Stomach smooth muscle (tissue), 2 donors: ENCODE measurements at regions not wholly inside any gene's neighbourhood (a gene's known extent, or its start where the extent isn't known, plus 50 kb on each side); places are given as distances from the start of the nearest gene placed in this dataset.

Source experiments
- H3K27ac ChIP-seq: one replicate; pipeline ENCODE4 v1.7.0; 2013; ENCODE audit warnings: mild to moderate bottlenecking, low read length, inconsistent platforms
- H3K27me3 ChIP-seq, 2 donors: one replicate each; pipeline ENCODE4 v1.7.0; 2013; ENCODE audit warnings: low read length in 2 of 2; ENCODE audit not compliant: insufficient read depth in 2 of 2, control insufficient read depth in 1 of 2
- H3K36me3 ChIP-seq, 2 donors: one replicate each; pipeline ENCODE4 v1.7.0; 2013; ENCODE audit warnings: low read length in 2 of 2; ENCODE audit not compliant: control insufficient read depth in 2 of 2, insufficient read depth in 2 of 2
- H3K4me1 ChIP-seq: one replicate; pipeline ENCODE4 v1.7.0; 2013; ENCODE audit warnings: low read length; ENCODE audit not compliant: control insufficient read depth, insufficient read depth
- H3K4me3 ChIP-seq, 2 donors: one replicate each; pipeline ENCODE4 v1.7.0; 2013; ENCODE audit warnings: low read length in 2 of 2
- H3K9ac ChIP-seq, 2 donors: one replicate each; pipeline ENCODE4 v1.7.0; 2013; ENCODE audit warnings: low read length in 2 of 2, mild to moderate bottlenecking in 1 of 2
- H3K9me3 ChIP-seq, 2 donors: one replicate each; pipeline ENCODE4 v1.7.0; 2013; ENCODE audit warnings: low read length in 2 of 2; ENCODE audit not compliant: control insufficient read depth in 2 of 2
- donor health status: healthy.
- donor health status: Pancreatic carcinoma.

DNA sequence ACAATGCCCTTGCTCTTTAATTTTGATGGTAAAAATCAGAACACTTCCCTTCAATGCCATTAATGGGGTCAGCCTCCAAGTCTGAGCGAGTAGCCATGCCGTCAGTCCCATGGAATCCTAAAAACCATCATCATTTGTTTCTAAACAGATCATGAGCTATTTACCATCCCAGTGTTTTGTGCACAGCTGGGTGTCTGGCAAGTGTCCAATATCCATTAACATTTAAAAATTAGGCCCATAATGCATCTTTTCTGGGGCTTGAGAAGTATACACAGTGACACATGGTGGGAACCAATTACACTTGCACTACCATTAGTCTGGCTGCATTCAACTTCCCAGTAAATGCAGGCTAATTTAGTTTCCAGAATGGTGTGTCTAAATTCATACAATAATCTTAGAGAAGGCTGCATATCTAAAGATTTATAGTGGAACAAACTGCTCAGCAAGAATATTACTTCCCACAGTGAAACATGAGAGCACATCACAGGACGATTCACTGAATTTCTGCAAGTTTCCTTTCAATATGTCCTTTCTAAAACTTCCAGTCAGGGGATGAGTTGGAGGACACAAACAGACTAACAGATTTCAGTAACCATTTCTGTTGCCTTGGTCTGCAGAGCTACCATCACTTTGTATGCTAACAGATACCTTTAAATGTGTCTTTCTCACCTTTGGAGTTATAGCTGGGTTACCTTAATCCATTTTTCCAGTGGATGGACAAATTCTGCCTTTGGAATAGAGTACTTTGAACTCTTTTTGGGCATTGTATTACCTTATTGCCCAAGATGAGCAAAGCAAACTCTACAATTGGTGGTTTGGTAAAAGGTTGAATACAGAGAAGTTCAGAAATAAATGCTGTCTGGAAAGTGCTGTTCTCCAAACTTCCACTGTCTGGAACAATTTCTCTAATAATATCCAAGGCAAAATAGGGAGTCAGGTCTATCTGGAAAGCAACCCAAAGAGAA, 258.0 kb downstream of the PTBP2 start:
- Histone ChIP-seq H3K36me3 (no peaks in the 10 kb centered on the region), H3K4me1 (no peaks in the 10 kb centered on the region), H3K9ac (no peak overlapping the region), H3K27ac (no peak overlapping the region), H3K27me3 (no peaks in the 10 kb centered on the region), H3K9me3 (no peaks in the 10 kb centered on the region), H3K4me3 (no peak overlapping the region)

DNA sequence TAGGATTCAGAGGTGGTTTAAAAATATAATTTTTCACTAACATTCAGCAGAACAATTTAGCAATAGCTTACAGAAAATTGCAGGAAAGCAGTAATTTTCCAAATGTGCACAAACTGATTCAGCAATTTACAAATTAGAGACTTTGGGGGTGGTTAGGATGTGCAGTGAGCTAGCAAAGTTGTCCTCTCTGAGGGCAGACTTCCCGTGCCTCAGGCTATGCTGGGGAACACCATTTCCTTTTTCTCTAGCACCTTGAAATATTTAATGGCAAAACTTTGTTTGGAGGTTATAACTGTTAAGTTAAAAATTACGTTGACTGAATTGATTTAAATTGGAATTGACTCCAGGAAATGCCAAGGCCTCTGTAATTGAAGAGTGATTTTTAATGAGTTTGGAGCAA, 258.9 kb downstream of the PTBP2 start:
- no peak overlapping the region for H3K9ac ChIP-seq
- H3K36me3 ChIP-seq, result no peaks in the 10 kb centered on the region
- H3K27me3 ChIP-seq, result no peaks in the 10 kb centered on the region
- no peak overlapping the region for H3K27ac ChIP-seq
- H3K4me3 ChIP-seq, result no peak overlapping the region
- no peaks in the 10 kb centered on the region for H3K9me3 ChIP-seq
- H3K4me1 ChIP-seq, result no peaks in the 10 kb centered on the region

DNA sequence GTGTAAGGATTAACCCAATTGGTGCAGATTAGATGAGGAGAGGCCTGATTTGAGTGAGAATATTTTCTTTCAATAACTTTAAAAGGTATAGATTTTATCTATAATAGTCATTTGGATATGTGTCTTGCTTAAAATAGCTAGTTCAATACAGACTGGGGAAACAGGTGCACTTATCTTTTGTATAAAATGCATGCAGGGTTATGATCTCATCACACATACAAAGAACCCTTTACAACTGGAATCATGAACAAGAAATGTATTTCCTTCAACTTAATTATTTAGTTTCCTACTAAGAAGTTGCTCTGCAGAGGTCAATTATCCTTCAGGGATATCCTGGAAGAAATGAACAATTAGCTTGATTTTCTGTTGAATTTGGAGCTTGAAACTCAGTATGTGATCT, 259.6 kb downstream of the PTBP2 start:
- H3K4me3 ChIP-seq, result no peak overlapping the region
- no peaks in the 10 kb centered on the region for H3K36me3 ChIP-seq
- H3K9me3 ChIP-seq, result no peaks in the 10 kb centered on the region
- no peaks in the 10 kb centered on the region for H3K4me1 ChIP-seq
- no peaks in the 10 kb centered on the region for H3K27me3 ChIP-seq
- no peak overlapping the region for H3K9ac ChIP-seq
- no peak overlapping the region for H3K27ac ChIP-seq

GRCh38 chr1:96982118-96982517, 260.5 kb downstream of the PTBP2 start:
- H3K4me3 ChIP-seq, result no peak overlapping the region
- H3K27ac ChIP-seq, result no peak overlapping the region

DNA sequence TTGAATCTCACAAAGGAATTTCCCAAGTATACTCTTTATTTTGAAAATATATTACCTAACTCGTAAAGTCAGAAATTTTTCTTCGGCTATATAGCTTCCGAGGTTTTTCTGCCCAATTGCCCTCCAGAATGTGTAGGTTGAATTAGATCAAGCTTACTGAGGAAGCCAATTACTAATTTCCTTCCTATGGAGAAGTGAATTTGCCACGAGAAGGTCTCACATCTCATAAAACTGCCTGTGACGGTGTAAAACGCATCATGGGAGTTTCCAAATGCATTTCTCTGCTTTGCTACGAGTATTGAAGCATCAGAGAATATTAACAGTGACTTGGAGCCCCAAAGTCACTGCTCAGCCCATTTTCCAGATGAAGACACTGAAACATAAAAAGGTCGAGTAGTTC, 262.3 kb downstream of the PTBP2 start:
- Histone ChIP-seq H3K4me1 (no peaks in the 10 kb centered on the region), H3K36me3 (no peaks in the 10 kb centered on the region), H3K27me3 (no peaks in the 10 kb centered on the region), H3K27ac (no peak overlapping the region), H3K9ac (no peak overlapping the region), H3K9me3 (no peaks in the 10 kb centered on the region), H3K4me3 (no peak overlapping the region)

More at GRCh38 chr1:96982118-96982517, 260.5 kb downstream of the PTBP2 start:
- Histone ChIP-seq H3K27me3 (no peaks in the 10 kb centered on the region), H3K9me3 (no peaks in the 10 kb centered on the region), H3K4me1 (no peaks in the 10 kb centered on the region), H3K36me3 (no peaks in the 10 kb centered on the region), H3K9ac (no peak overlapping the region)

DNA sequence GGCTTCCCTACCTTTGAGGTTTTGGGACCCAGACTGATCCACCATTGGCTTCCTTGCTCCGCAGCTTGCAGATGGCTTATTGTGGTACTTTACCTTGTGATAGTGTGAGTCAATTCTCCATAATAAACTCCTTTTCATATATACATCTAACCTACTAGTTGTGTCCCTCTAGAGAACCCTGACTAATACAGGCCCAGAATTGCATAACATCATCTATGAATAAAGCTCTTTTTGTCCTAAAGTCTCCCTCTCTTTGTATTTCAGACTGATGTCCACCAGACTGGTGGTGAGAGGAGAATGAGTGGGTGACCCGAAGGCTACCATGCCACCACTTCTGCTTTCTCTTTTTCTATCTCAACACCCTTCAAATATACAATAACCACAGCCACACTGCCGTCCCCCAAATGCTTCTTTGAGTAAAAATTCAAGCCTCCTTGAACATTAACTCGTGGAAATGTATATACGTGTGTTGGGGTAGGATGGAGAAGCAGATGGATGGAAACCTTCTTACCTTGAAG, 265.7 kb downstream of the PTBP2 start:
- Histone ChIP-seq H3K4me3 (no peak overlapping the region), H3K27me3 (no peaks in the 10 kb centered on the region), H3K27ac (no peak overlapping the region), H3K9me3 (no peaks in the 10 kb centered on the region), H3K4me1 (no peaks in the 10 kb centered on the region), H3K36me3 (no peaks in the 10 kb centered on the region), H3K9ac (no peak overlapping the region)

DNA sequence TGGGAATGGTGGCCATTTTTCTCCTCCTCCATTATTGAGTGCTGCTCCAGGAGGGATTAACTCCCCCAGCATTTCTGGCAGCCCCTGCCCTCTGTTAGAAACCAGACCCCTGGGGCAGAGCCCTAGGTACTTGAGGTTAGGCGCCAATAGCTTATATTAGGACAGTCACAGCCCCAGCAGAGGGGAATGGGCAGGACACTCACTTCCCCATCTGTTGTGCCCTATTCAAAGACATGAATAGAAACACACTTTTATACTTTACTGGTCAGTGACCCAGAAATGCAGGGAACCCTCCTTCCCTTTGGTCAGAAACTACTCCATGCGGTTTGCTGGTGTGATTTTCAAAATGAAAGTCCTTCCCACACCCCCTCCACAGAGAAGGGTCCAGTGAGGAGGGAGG, 267.7 kb downstream of the PTBP2 start:
- Histone ChIP-seq H3K27ac (no peak overlapping the region), H3K4me1 (no peaks in the 10 kb centered on the region), H3K9me3 (no peaks in the 10 kb centered on the region), H3K36me3 (no peaks in the 10 kb centered on the region), H3K9ac (no peak overlapping the region), H3K4me3 (no peak overlapping the region), H3K27me3 (no peaks in the 10 kb centered on the region)

DNA sequence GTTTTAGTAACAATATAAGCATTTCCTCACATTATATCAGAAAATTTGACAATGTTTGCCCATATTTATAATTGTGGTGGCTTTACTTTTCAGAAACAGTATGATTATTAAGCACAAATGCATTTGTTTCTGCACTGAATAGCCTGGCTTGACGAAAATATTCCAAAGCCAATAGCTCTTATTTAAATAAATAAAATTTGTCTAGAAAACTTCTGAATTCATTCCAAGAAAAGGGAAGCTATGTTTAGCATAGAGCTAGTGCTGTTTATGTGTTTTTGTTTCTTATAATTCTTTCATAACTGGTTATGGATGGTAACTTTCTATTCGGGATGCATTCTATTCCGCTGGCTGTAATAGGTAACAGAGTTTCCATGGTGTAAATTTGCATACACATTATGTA, 268.6 kb downstream of the PTBP2 start:
- Histone ChIP-seq H3K36me3 (no peaks in the 10 kb centered on the region), H3K27me3 (no peaks in the 10 kb centered on the region), H3K4me1 (no peaks in the 10 kb centered on the region), H3K9me3 (no peaks in the 10 kb centered on the region), H3K27ac (no peak overlapping the region), H3K9ac (no peak overlapping the region), H3K4me3 (no peak overlapping the region)

DNA sequence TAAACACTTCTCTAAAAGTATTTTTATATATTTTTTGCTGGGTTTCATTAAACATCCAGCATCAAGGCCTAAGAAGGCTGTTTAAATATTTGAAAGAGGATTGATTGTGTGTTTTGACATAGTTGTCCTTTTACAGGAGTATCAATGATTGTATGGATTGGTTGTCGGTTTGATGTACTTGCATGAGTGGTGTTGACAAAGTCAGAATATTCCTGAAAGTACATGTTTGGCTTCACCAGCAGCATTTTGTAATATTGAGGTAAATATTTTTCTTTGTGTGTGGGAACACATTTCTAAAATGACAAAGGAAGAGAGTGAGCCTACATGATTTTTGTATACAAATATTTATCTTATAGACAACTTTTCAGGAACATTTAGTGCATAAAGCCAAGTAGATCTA, 269.7 kb downstream of the PTBP2 start:
- Histone ChIP-seq H3K36me3 (no peaks in the 10 kb centered on the region), H3K9me3 (no peaks in the 10 kb centered on the region), H3K4me3 (no peak overlapping the region), H3K27ac (no peak overlapping the region), H3K9ac (no peak overlapping the region), H3K4me1 (no peaks in the 10 kb centered on the region), H3K27me3 (no peaks in the 10 kb centered on the region)

DNA sequence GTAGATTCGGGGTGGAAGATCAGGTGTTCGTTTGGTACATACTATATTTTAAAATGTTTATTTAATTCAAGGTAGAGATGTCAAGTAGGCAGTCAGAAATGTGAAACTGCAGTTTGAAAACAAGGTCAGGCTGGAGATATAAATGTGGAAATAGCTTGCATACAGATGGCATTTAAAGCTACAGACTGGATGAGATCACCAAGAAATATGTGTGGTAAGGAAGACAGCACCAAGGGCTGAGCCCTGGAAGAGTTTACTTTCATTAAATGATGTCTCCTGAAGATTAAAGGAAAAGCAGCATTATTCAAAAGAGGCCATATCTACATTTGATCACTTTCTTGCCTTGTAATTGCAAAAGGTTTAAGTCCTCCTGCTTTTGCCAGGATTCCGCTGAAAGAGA, 271.3 kb downstream of the PTBP2 start:
- H3K27ac ChIP-seq, result no peak overlapping the region

GRCh38 chr1:96995351-96995750, 273.8 kb downstream of the PTBP2 start:
- no peak overlapping the region for H3K27ac ChIP-seq
- H3K36me3 ChIP-seq, result no peaks in the 10 kb centered on the region
- H3K9ac ChIP-seq, result no peak overlapping the region
- no peaks in the 10 kb centered on the region for H3K27me3 ChIP-seq
- H3K4me3 ChIP-seq, result no peak overlapping the region
- H3K4me1 ChIP-seq, result no peaks in the 10 kb centered on the region
- no peaks in the 10 kb centered on the region for H3K9me3 ChIP-seq

More for the DNA sequence above, 271.3 kb downstream of the PTBP2 start:
- no peaks in the 10 kb centered on the region for H3K27me3 ChIP-seq
- H3K9ac ChIP-seq, result no peak overlapping the region
- H3K9me3 ChIP-seq, result no peaks in the 10 kb centered on the region
- H3K4me1 ChIP-seq, result no peaks in the 10 kb centered on the region
- H3K4me3 ChIP-seq, result no peak overlapping the region
- no peaks in the 10 kb centered on the region for H3K36me3 ChIP-seq
